SH-SY5Y (cell line): ENCODE measurements at regions not wholly inside any gene's neighbourhood (a gene's known extent, or its start where the extent isn't known, plus 50 kb on each side); places are given as distances from the start of the nearest gene placed in this dataset.

Experiments used
- GATA2 ChIP-seq: IDR thresholded peaks from 2 replicates; pipeline ENCODE4 v1.6.1; 2011; ENCODE audit warnings: mild to moderate bottlenecking, low read depth, low read length
- GATA3 ChIP-seq: IDR thresholded peaks from 2 replicates; pipeline ENCODE4 v1.6.1; 2011; ENCODE audit warnings: low read depth, mild to moderate bottlenecking, low read length, moderate library complexity

DNA sequence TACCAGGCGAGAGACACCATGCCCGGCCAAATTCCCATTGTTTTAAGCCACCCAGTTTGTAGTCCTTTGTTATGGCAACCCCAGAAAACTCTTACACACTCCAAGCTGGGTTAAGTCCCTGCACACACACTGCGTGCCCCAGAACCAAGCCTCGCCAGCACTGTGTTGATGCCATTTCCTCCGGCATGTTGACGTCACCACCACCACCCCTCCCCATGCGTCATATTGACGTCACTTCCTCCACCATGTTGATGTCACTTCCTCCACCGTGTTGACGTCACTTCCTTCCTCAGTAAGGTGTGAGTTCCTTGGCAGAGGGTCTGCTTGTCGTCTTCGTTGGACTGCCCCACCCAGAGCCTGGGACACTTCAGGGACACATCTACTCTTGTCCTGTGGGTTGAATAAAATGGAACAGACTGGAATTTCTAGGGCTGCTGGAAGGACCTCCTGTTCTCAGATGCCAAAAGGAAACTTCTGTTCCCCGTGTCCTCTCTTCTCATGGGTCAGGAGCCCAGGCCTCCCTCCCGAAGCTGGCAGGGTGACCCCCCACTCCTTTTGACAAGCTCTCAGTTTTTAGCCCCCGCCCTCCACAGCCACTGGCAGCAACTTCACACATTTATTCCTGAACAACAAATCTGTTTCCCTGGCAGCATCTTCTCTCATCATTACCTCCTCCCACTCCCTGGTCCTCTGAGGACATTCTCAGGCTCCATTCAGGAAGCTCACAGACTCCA, 643.3 kb downstream of the NPHP4 start:
- TF ChIP-seq GATA3 (no peak), GATA2 (no peak)
